ENCODE measurements at regions not wholly inside any gene's neighbourhood (a gene's known extent, or its start where the extent isn't known, plus 50 kb on each side); places are given as distances from the start of the nearest gene placed in this dataset.

DNA sequence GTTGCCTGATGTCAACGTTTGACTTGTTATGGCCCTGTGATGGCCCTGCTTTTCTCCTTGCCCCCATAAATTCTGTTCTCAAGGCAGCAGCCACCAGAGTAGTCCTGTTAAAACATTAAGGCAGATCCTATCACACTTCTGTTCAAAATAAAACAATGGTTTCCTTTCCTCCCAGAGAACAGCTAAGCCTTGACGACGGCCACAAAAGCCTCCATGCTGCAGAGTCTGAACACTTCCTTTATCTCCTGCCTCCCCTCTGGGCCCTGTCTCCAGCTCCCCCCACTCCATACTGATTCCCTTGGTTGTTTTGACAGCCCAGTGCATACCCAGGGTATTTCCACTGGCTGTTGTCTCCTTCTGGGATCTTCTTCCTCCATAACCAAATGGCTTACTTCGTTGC is 618.1 kb downstream of the MED13L start:
- TF ChIP-seq EGR1 (IDR thresholded peaks at IDR 0.05) (no peak), FOXM1 (IDR thresholded peaks at IDR 0.05; ENCODE audit: borderline replicate concordance, low read depth) (no peak), RAD21 (IDR thresholded peaks at IDR 0.05; ENCODE audit: low read depth) (no peak), EP300 (IDR thresholded peaks at IDR 0.05; ENCODE audit: borderline replicate concordance) (no peak), ZBTB7A (IDR thresholded peaks at IDR 0.05; ENCODE audit: low read depth) (no peak), TEAD4 (IDR thresholded peaks at IDR 0.05) (no peak)
- TF ChIP-seq, protein P1, sequence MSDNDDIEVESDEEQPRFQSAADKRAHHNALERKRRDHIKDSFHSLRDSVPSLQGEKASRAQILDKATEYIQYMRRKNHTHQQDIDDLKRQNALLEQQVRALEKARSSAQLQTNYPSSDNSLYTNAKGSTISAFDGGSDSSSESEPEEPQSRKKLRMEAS (IDR thresholded peaks at IDR 0.05) = no peak
- TF ChIP-seq, protein P2, sequence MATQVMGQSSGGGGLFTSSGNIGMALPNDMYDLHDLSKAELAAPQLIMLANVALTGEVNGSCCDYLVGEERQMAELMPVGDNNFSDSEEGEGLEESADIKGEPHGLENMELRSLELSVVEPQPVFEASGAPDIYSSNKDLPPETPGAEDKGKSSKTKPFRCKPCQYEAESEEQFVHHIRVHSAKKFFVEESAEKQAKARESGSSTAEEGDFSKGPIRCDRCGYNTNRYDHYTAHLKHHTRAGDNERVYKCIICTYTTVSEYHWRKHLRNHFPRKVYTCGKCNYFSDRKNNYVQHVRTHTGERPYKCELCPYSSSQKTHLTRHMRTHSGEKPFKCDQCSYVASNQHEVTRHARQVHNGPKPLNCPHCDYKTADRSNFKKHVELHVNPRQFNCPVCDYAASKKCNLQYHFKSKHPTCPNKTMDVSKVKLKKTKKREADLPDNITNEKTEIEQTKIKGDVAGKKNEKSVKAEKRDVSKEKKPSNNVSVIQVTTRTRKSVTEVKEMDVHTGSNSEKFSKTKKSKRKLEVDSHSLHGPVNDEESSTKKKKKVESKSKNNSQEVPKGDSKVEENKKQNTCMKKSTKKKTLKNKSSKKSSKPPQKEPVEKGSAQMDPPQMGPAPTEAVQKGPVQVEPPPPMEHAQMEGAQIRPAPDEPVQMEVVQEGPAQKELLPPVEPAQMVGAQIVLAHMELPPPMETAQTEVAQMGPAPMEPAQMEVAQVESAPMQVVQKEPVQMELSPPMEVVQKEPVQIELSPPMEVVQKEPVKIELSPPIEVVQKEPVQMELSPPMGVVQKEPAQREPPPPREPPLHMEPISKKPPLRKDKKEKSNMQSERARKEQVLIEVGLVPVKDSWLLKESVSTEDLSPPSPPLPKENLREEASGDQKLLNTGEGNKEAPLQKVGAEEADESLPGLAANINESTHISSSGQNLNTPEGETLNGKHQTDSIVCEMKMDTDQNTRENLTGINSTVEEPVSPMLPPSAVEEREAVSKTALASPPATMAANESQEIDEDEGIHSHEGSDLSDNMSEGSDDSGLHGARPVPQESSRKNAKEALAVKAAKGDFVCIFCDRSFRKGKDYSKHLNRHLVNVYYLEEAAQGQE (IDR thresholded peaks at IDR 0.05; ENCODE audit: low read depth) = no peak
